PC-3 (cell line): ENCODE measurements at regions not wholly inside any gene's neighbourhood (a gene's known extent, or its start where the extent isn't known, plus 50 kb on each side); places are given as distances from the start of the nearest gene placed in this dataset.

Experiments
- ATAC-seq: fragments of 200-7000 bp; cut with Tn5 transposase; 2 replicates; pipeline ENCODE4 v1.9.1; 2020; ENCODE audit warnings: mild to moderate bottlenecking, moderate library complexity
- BruUV-seq: library from RNA; stranded (reverse); fragments of 400-500 nt; replicated peaks from 2 replicates; lab custom pipeline; 2021; lab: Mats Ljungman, UMichigan
- CTCF ChIA-PET: fragments of 300-600 bp; sonication (Branson Sonifier 250); formaldehyde crosslinking; loops from one replicate; lab custom pipeline; 2022; ENCODE audit warnings: antibody characterized with exemption; lab: Charles Lee
- POLR2A ChIA-PET: fragments of 300-600 bp; sonication (Branson Sonifier 250); formaldehyde crosslinking; loops from one replicate; lab custom pipeline; 2022; ENCODE audit warnings: antibody characterized with exemption; ENCODE audit not compliant: unreplicated experiment; lab: Charles Lee
- DNase-seq: peaks from one replicate; pipeline ENCODE4 v3.0.0-alpha.2; 2015
- H2AFZ ChIP-seq: fragments of 300-600 bp; sonication (generic); 2 replicates; pipeline ENCODE4 v1.6.0; 2016; ENCODE audit warnings: antibody characterized with exemption, low read length
- H3F3A ChIP-seq: fragments of 300-600 bp; sonication (generic); one replicate; pipeline ENCODE4 v1.6.0; 2017; ENCODE audit warnings: antibody characterized with exemption, low read length, control low read depth, mild to moderate bottlenecking; ENCODE audit not compliant: unreplicated experiment
- H3K27ac ChIP-seq: fragments of 300-600 bp; sonication (generic); 2 replicates; pipeline ENCODE4 v1.5.1; 2016; ENCODE audit warnings: mild to moderate bottlenecking, low read length
- H3K27me3 ChIP-seq: fragments of 300-600 bp; sonication (generic); 2 replicates; pipeline ENCODE4 v1.6.1; 2016; ENCODE audit warnings: low read length, mixed read lengths
- H3K36me3 ChIP-seq: fragments of 300-600 bp; sonication (generic); 2 replicates; pipeline ENCODE4 v1.6.1; 2016; ENCODE audit warnings: low read depth, mixed run types, low read length, mixed read lengths
- H3K4me1 ChIP-seq: fragments of 300-600 bp; sonication (generic); 2 replicates; pipeline ENCODE4 v1.5.1; 2016; ENCODE audit warnings: low read length; ENCODE audit not compliant: insufficient read depth
- H3K4me2 ChIP-seq: fragments of 300-600 bp; sonication (generic); 2 replicates; pipeline ENCODE4 v1.6.0; 2016; ENCODE audit warnings: low read length
- H3K4me3 ChIP-seq: fragments of 300-600 bp; sonication (generic); 2 replicates; pipeline ENCODE4 v1.5.1; 2016; ENCODE audit warnings: mild to moderate bottlenecking, low read length, mixed read lengths
- H3K79me2 ChIP-seq: fragments of 300-600 bp; sonication (generic); 2 replicates; pipeline ENCODE4 v1.6.1; 2017; ENCODE audit warnings: low read length, mixed read lengths
- H3K9ac ChIP-seq: fragments of 300-600 bp; sonication (generic); 2 replicates; pipeline ENCODE4 v1.6.0; 2016; ENCODE audit warnings: mild to moderate bottlenecking, low read length
- H3K9me2 ChIP-seq: fragments of 300-600 bp; sonication (generic); replicated peaks from 2 replicates; pipeline ENCODE4 v1.6.1; 2016; ENCODE audit warnings: mixed run types, low read length, mixed read lengths
- H3K9me3 ChIP-seq: fragments of 300-600 bp; sonication (generic); 2 replicates; pipeline ENCODE4 v1.6.1; 2016; ENCODE audit warnings: low read length, mixed read lengths
- H4K20me1 ChIP-seq: fragments of 300-600 bp; sonication (generic); 2 replicates; pipeline ENCODE4 v1.6.1; 2016; ENCODE audit warnings: low read length, mixed read lengths
- EZH2 ChIP-seq: fragments of 300-600 bp; sonication (generic); IDR thresholded peaks from one replicate; pipeline ENCODE4 v1.6.1; 2017; ENCODE audit warnings: antibody characterized with exemption, mild to moderate bottlenecking, low read length; ENCODE audit not compliant: unreplicated experiment
- EZH2phosphoT487 ChIP-seq: fragments of 300-600 bp; sonication (generic); IDR thresholded peaks from 2 replicates; pipeline ENCODE4 v1.6.1; 2018; ENCODE audit warnings: mild to moderate bottlenecking, antibody characterized with exemption, low read length, borderline replicate concordance
- intact Hi-C: fragments of 100-400 bp; cut with micrococcal nuclease; formaldehyde crosslinking; loops from 2 replicates; pipeline ENCODE4 v1.9.0; 2023
- TF ChIP-seq, protein P1 (sequence below): fragments of 300-600 bp; sonication (generic); conservative IDR thresholded peaks from 2 replicates; pipeline ENCODE4 v1.5.1; 2017; ENCODE audit warnings: antibody characterized with exemption, low read depth, mild to moderate bottlenecking, low read length

- ChIA-PET CTCF (no interaction called here), POLR2A (no interaction called here)
- Histone ChIP-seq H4K20me1 (no peaks in the 10 kb centered on the region), H3K9me2 (no peaks in the 10 kb centered on the region), H3K27ac (no peak overlapping the region), H3K4me2 (no peak overlapping the region), H3K9me3 (no peaks in the 10 kb centered on the region), H3K9ac (no peak overlapping the region), H3K79me2 (no peaks in the 10 kb centered on the region), H3K4me3 (no peak overlapping the region), H3K27me3 (no peaks in the 10 kb centered on the region; the same call in 1 of the 2 replicates), H3F3A (no peaks in the 10 kb centered on the region), H2AFZ (no peak overlapping the region), H3K4me1 (no peaks in the 10 kb centered on the region), H3K36me3 (no peaks in the 10 kb centered on the region)
- TF ChIP-seq, protein P1, sequence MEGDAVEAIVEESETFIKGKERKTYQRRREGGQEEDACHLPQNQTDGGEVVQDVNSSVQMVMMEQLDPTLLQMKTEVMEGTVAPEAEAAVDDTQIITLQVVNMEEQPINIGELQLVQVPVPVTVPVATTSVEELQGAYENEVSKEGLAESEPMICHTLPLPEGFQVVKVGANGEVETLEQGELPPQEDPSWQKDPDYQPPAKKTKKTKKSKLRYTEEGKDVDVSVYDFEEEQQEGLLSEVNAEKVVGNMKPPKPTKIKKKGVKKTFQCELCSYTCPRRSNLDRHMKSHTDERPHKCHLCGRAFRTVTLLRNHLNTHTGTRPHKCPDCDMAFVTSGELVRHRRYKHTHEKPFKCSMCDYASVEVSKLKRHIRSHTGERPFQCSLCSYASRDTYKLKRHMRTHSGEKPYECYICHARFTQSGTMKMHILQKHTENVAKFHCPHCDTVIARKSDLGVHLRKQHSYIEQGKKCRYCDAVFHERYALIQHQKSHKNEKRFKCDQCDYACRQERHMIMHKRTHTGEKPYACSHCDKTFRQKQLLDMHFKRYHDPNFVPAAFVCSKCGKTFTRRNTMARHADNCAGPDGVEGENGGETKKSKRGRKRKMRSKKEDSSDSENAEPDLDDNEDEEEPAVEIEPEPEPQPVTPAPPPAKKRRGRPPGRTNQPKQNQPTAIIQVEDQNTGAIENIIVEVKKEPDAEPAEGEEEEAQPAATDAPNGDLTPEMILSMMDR: no peak
- TF ChIP-seq EZH2phosphoT487: no peak
- no peak for TF ChIP-seq EZH2
- intact Hi-C loops: no loop called here
- BruUV-seq: no TSS peak
- DNase-seq (no peak), ATAC-seq (no peak)
Observed at GRCh38 chr14:46279327-46279726, 372.3 kb downstream of the RPL10L start.

DNA sequence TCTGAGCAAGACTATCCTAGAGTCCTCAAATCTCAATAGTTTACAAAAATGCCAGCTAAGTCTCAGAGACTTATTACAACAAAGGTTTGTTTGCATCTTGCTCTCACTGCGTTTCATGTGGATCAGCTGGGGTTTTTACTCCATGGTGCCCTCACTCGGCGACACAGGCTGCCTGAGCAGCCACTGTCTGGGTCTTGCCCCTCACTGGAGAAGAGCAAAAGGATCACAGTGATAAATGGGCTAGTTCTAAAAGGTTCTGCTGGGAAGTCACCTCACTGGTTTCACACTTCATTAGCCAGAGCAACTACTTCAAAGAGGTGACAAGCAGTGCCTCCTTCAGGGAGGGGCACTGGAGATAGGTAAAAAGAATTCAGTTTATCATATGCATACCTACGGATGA is 392.0 kb downstream of the RPL10L start:
- H3K9me3 ChIP-seq: no peaks in the 10 kb centered on the region
- intact Hi-C loops: no loop called here
- CTCF ChIA-PET: no interaction called here
- no peaks in the 10 kb centered on the region for H3K4me1 ChIP-seq
- no peaks in the 10 kb centered on the region for H3K36me3 ChIP-seq
- no peaks in the 10 kb centered on the region; the same call in 1 of the 2 replicates for H3K27me3 ChIP-seq
- H4K20me1 ChIP-seq: no peaks in the 10 kb centered on the region
- H2AFZ ChIP-seq: no peak overlapping the region
- no TSS peak for BruUV-seq
- H3K4me2 ChIP-seq: no peak overlapping the region
- H3F3A ChIP-seq: no peaks in the 10 kb centered on the region
- POLR2A ChIA-PET: no interaction called here
- H3K79me2 ChIP-seq: no peaks in the 10 kb centered on the region
- TF ChIP-seq, protein P1: peak; percentile 50
- TF ChIP-seq EZH2phosphoT487 (no peak), EZH2 (no peak)
- ATAC-seq (peak; percentile 27; the same call in 1 of the 2 replicates), DNase-seq (peak; percentile 37)
- no peak overlapping the region for H3K27ac ChIP-seq
- no peaks in the 10 kb centered on the region for H3K9me2 ChIP-seq
- no peak overlapping the region for H3K9ac ChIP-seq
- no peak overlapping the region for H3K4me3 ChIP-seq

DNA sequence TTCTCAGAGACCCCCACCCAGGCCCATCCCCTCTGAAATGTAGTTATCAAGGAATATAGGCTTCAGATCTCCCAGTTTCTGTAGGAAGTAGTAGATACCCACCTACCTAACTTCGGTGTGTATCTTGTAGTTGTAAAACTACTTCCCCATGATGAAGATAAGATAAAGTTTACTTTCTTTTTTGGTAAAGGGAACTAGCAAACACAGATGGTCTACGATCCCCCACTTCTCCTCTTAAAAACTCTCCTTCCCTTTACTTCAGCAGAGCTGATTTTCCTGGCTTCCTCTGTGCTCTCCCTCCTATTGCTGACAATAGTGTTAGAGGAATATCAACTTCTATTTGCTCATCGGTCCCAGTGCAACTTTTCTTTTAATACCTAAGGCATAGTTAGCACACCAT is 395.2 kb downstream of the RPL10L start:
- DNase-seq (no peak), ATAC-seq (no peak)
- no peaks in the 10 kb centered on the region for H3K9me2 ChIP-seq
- TF ChIP-seq EZH2phosphoT487: no peak
- TF ChIP-seq EZH2: no peak
- TF ChIP-seq, protein P1: no peak
- H3K27ac ChIP-seq: no peak overlapping the region
- H3F3A ChIP-seq: no peaks in the 10 kb centered on the region
- H3K4me2 ChIP-seq: no peak overlapping the region
- no peaks in the 10 kb centered on the region; the same call in 1 of the 2 replicates for H3K27me3 ChIP-seq
- H3K9me3 ChIP-seq: no peaks in the 10 kb centered on the region
- intact Hi-C loops: no loop called here
- no peak overlapping the region for H3K9ac ChIP-seq
- H4K20me1 ChIP-seq: no peaks in the 10 kb centered on the region
- no peak overlapping the region for H2AFZ ChIP-seq
- ChIA-PET CTCF (no interaction called here), POLR2A (no interaction called here)
- H3K36me3 ChIP-seq: no peaks in the 10 kb centered on the region
- H3K79me2 ChIP-seq: no peaks in the 10 kb centered on the region
- H3K4me3 ChIP-seq: no peak overlapping the region
- H3K4me1 ChIP-seq: no peaks in the 10 kb centered on the region
- BruUV-seq: no TSS peak
